Activated CD8-positive, alpha-beta memory T cell treated with anti-CD3 and anti-CD28 coated beads for 1 hour (primary cell): ENCODE measurements at regions not wholly inside any gene's neighbourhood (a gene's known extent, or its start where the extent isn't known, plus 50 kb on each side); places are given as distances from the start of the nearest gene placed in this dataset.

Experiments
- DNase-seq, 2 donors: peaks; one replicate each; pipeline ENCODE4 v3.0.0-alpha.2; 2020; ENCODE audit warnings: low read depth in 1 of 2; ENCODE audit errors: extremely low read depth in 1 of 2

- DNase-seq, result no peak
These were observed 1622.8 kb downstream of the HACE1 start for GRCh38 chr6:103236923-103237322.

DNA sequence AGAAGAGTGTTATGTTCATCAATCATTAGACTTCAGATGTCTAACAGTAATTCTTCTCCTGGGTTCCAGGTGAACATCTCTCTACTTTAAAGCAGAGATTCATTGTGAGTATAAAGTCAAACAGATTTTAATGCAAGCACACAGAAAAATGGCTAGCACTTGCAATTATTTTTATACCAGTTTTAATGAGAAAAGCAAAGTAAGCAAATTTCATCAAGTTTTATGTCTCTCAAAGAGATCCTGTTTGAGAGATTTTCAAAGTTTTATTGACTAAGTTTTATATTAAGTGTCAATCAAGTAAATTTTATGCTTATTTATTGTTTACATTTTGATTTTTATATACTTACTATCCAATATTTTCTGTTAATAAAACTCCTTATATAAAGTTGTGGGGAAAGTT lies 1628.5 kb downstream of the HACE1 start:
- no peak for DNase-seq

- DNase-seq, result no peak
These were observed 1643.9 kb downstream of the HACE1 start for GRCh38 chr6:103215847-103216246.

DNA sequence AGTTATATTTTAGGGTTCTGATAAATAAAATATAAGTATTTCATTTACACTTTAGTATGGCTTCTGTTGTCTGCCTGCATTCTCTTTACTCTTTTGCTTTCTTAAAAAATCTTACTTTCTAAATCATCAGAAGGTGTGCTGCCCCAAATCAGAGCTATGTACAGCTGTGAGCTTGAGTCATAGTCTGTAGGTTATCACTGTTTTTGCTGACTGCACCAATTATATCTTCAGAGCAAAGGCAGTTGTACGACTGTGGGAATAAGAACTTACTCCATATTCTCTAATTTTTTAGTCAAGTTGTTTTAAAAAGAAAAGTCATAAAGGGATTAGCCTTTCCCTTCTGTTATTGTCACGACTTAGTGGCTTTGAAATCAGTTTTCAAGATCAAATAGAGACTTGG lies 1649.0 kb downstream of the HACE1 start:
- no peak for DNase-seq

DNA sequence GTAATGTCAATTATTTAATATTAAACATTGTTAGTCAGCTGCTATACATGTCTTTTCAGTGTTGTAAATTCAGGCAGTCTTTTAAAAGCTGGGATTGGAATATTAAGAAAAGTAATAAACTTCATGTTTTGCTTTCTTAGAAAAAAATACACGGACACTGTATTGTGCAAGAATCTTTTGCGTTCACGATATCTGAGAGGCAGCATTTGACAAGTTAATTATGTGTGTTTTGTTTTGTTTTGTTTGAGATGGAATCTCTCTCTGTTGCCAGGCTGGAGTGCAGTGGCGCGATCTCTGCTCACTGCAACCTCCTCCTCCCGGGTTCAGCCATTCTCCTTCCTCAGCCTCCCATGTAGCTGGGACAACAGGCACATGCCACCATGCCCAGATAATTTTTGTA lies 1661.3 kb downstream of the HACE1 start:
- DNase-seq, result no peak

DNA sequence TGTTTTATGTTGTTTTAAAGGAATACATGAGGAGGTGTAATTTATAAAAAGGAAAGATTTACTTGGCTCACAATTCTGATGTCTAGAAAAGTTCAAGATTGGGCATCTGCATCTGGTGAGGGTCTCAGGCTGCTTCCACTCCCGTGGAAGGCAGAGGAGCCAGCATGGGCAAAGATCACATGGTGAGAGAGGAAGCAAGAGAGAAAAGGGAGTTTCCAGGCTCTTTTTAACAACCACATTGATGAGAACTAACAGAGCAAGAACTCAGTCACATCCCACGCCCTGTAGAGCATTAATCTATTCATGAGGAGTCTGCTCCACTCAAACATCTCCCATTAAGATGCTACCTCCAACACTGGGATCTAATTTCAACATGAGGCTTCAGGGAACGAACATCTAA lies 1666.3 kb downstream of the HACE1 start:
- no peak for DNase-seq

DNA sequence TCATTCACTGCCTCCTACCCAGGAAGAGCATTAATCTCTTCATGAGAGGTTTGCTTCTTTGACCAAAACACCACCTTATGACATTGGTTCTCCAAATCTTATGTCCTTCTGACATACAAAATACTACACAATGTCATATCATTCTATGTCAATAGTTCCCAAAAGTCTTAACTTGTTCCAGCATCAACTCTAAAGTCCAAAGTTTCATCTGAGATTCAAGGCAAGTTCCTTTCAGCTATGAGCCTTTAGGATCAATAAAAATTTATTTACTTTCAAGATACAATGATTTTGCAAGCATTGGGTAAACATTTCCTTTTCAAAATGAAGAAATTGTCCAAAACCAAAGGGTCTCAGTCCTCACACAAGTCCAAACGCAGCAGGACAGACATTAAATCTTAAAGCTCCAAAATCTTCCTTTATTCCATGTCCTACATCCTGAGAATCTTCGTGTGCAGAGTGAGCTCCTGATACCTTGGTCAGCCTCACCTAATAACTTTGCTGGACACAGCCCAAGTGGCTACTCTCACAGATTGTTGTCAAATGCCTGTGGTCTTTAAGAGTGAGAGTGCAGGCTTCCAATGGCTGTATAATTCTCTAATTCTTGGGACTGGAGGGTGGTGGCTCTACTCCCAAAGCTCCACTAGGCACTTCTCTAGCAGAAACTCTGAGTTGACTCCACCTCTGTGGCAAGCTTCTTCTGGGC lies 1668.2 kb downstream of the HACE1 start:
- DNase-seq, result no peak

- DNase-seq, result no peak
These were observed 1674.9 kb downstream of the HACE1 start for GRCh38 chr6:103184776-103185175.

DNA sequence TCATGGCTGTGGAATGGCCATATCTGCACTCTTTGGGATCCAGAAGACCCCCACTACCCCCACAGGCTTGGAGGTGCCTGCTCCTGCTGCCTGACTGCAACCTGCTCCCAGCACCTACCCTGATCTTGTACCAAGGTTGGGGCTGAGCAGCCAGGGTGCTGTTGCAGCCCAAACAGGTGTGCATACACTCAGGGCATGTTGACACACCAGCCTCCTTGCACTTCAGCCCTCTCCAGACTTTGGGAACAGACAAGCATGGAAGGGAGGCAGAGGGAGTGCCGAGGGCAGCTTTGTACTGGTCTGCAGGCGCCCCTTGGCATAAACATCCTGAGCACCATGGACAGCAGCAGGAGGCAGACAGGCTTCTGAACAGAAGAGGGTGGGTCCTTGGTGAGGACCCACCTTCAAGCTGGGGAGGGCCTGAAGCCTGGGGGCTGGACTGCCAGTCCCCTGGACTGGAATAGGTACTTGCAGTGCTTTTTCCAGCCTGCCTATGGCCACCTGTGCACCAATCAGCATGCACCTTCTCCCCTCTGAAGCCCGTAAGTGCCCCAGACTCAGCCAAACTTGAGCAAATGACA lies 1675.8 kb downstream of the HACE1 start:
- no peak for DNase-seq

DNA sequence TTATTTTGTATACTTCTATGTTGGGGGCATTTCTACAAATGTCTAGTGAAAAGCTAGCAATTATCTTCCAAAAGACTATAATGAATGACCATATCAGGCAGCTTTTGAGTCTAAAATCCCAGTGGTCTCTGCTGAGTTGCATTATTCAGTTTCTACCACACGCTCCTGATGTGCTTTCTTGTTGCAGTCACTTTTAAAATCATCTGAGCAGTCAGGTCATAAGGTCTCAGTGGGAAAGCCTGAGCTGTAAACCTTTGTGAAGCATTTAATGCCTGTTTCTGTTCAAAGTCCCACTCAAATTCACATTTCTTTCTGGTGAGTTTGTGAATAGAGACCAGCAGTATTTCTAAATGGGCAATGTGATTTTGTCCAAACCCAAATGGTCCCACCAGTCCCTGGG lies 1681.5 kb downstream of the HACE1 start:
- DNase-seq, result no peak

- DNase-seq, result no peak
These were observed 1681.9 kb downstream of the HACE1 start for GRCh38 chr6:103177791-103178190.

- no peak for DNase-seq
These were observed 1684.7 kb downstream of the HACE1 start for GRCh38 chr6:103175056-103175455.

DNA sequence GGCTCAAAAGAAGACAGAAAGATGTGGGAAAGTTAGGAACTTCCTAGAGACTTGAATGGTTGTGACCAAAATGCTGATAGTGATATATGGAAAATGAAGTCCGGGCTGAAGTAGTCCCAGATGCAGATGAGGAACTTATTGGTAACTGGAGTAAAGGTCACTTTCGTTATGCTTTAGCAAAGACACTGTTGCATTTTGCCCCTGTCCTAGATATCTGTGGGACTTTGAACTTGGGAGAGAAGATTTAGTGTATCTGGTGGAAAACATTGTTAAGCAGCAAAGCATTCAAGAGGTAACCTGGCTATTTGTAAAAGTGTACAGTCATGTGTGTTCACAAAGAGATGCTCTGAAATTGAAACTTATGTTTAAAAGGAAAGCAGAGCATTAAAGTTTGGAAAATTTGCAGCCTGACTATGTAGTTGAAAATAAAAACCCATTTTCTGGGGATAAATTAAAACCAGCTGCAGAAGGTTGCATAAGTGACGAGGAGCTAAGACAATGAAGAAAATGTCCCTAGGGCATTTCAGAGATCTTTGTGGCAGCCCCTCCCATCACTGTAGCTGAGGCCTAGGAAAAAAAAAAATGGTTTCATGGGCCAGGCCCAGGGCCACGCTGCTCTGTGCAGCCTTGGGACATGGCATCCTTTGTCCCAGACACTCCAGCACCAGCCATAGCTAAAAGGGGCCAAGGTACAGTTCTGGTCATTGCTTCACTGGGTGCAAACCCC lies 1692.2 kb downstream of the HACE1 start:
- DNase-seq, result no peak

DNA sequence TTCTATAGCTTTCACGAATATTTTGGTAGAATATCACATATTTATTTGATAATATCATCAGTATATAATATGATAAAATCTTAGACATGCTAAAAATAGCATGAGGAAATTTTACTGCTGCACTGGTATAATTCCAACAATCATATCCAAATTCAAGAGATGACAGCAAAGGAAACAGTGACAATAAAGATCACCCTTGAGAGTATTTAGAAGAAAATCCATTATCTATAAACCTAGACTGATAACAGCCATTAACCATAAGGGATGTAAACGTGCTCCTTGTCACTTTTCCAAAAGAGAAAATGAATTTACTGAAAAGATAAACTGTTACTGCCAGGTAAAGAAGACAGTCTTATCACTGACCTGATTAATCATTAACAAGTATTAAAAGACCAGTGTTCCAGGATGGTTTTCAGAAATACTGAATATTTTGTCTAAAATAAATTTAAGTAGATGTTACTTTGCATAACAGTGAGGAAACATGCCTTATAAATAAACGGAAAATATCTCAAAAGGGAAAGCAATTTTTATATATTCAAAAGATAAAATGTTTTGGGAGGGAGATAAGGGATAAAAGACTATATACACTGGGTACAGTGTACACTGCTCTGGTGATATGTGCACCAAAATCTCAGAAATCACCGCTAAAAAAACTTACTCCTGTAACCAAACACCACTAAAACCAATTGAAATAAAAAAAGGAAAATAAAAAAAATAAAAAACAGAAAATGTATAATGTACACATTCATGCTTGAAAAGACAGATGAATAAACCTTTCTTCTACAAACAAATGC lies 1704.7 kb downstream of the HACE1 start:
- no peak for DNase-seq

DNA sequence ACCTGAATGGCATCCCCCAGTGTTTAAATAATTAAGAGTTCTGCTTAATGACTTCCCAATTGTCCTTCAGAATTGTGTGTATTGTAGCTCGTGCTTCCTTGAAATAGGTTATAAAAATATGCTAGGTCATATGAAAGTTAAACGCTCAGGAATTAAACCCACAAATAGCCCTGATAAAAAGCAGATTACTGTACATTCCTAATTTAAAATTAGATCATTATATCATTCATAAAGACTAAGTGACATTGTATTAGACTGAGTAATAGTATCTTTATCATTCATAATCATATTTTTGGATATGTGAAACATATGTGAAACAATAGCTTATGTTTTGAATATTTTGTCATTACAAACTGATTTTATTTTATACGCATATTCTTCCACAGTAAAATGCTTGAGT lies 1706.7 kb downstream of the HACE1 start:
- DNase-seq, result no peak

DNA sequence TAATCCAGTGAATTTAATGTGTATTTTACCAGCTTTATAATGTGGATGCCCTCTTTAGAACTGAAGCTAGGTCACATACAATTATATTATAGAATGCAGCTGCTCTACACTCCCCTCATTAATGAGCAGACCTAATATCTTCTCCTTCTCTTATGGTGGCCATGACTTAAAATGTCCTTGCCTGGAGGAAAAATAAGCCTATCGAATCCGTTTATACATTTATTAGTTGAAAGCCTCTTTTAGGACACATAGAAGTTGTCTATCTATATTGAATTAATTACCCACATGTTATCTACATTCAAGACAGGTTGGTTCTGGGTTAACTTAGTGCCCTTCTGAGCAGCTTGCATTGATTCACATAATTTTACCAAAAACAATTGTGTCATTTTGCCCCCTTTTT lies 1716.8 kb downstream of the HACE1 start:
- no peak for DNase-seq

DNA sequence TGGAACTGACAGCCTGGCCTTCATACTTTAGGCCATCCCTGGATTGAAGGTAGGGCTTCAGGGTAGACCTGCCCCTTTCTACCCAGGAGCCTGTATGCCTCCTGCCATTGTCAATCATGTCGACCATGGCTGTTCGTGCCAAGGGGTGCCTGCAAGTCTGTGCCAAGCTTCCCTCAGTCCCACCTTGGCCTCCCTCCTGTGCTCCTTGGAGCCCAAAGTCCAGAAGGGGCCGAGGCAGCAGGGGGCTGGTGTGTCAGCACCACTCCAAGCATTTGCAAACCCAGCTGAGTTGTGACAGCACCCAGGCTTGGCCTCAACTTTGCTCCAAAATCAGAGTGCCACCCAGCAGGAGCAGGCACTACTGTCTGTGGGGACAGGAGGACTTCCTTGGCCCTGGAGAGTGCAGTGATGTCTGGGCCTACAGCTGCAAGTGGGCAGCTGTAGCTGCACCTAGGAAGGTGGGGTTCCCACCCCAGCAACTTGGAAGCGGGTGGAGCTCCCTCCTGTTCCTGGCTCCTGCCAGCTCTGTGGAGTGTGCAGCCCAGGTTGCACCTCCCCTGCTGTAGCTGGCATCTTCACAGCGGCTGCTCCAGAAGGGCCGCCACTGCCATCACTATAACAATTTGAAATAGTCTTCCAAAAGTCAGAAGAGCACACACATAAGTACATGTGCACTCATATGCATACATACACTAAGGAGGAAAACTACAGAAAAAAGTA lies 1719.3 kb downstream of the HACE1 start:
- DNase-seq, result no peak

- DNase-seq, result no peak
These were observed 1720.3 kb downstream of the HACE1 start for GRCh38 chr6:103139377-103139776.

GRCh38 chr6:103124471-103124870 lies 1731.0 kb downstream of the GRIK2 start:
- DNase-seq, result no peak

DNA sequence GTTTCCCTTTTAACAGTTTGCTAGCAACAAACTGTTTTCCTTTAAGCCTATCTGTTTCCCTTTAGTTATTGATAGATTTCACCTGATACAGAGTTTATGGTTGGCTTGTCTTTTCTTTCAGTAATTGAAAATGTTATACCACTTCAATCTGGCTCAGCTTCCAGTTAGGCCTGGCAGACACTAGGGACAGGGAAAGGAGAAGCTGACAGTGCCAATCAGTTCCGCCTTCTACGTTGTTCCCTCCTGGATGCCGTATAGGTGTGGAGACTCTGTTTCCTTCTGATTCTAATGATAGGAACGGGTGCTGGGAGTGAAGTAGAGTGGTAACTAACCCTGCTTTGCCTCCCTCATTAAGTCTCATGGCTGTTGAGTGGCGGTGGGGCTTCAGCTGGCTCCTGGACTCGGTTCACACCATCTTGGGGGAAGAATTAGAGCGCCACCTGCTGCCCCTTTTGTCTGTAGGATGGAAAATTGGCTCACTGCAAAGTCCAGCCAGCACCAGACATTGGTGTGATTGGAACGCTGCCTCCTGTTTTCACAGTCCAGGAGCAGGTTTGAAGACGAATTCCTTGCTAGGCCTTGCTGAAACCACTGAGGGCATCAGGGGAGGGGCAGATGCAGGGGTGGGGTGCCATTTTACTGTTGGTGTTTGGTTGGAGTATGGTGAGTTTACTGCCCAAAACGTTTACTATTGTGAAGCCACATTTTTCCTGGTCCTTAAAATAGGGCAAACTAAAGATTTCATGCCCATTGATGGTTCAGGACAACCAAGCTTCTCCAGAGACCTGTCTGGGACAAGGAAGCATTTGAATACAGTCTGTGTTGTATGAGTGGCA lies 1729.5 kb downstream of the GRIK2 start:
- DNase-seq, result no peak
